Loucy (cell line): ENCODE measurements at regions not wholly inside any gene's neighbourhood (a gene's known extent, or its start where the extent isn't known, plus 50 kb on each side); places are given as distances from the start of the nearest gene placed in this dataset.

Experiments
- EZH2phosphoT487 ChIP-seq: fragments of 200-600 bp; IDR thresholded peaks from 2 replicates; pipeline ENCODE4 v1.6.1; 2018; ENCODE audit warnings: antibody characterized with exemption, mild to moderate bottlenecking, moderate library complexity, borderline replicate concordance
- TF ChIP-seq, protein P1 (sequence below): fragments of 200-600 bp; sonication (generic); conservative IDR thresholded peaks from 2 replicates; pipeline ENCODE4 v1.5.1; 2014; ENCODE audit warnings: mild to moderate bottlenecking, antibody characterized with exemption, low read length

DNA sequence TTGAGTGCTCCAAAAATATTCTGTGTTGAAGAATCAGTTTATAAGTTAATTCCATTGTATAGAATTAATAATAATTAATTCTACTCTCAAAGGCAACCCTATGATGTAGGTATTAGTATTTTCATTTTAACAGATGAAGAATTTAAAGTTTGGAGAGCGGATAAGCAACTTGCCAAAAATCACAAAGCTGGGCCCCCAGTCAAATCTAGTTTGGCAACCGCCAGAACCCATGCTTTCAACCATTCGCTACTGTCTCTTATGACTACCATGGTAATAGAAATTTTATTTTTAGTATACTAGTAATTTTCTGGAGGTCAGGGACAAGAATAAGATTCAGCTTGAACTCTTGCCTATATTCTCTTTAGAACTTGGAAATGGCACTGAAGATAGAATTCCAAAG is 229.8 kb downstream of the IBTK start:
- TF ChIP-seq, protein P1, sequence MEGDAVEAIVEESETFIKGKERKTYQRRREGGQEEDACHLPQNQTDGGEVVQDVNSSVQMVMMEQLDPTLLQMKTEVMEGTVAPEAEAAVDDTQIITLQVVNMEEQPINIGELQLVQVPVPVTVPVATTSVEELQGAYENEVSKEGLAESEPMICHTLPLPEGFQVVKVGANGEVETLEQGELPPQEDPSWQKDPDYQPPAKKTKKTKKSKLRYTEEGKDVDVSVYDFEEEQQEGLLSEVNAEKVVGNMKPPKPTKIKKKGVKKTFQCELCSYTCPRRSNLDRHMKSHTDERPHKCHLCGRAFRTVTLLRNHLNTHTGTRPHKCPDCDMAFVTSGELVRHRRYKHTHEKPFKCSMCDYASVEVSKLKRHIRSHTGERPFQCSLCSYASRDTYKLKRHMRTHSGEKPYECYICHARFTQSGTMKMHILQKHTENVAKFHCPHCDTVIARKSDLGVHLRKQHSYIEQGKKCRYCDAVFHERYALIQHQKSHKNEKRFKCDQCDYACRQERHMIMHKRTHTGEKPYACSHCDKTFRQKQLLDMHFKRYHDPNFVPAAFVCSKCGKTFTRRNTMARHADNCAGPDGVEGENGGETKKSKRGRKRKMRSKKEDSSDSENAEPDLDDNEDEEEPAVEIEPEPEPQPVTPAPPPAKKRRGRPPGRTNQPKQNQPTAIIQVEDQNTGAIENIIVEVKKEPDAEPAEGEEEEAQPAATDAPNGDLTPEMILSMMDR = no peak
- TF ChIP-seq EZH2phosphoT487 = no peak
